GM12873 (cell line): ENCODE measurements at regions not wholly inside any gene's neighbourhood (a gene's known extent, or its start where the extent isn't known, plus 50 kb on each side); places are given as distances from the start of the nearest gene placed in this dataset.

Experiments
- TF ChIP-seq, protein P1 (sequence below): IDR thresholded peaks from 2 replicates; pipeline ENCODE4 v1.5.1; 2012; ENCODE audit warnings: low read depth, mild to moderate bottlenecking, moderate library complexity, low read length, control low read depth; ENCODE audit not compliant: insufficient read depth; ENCODE audit errors: missing control alignments

DNA sequence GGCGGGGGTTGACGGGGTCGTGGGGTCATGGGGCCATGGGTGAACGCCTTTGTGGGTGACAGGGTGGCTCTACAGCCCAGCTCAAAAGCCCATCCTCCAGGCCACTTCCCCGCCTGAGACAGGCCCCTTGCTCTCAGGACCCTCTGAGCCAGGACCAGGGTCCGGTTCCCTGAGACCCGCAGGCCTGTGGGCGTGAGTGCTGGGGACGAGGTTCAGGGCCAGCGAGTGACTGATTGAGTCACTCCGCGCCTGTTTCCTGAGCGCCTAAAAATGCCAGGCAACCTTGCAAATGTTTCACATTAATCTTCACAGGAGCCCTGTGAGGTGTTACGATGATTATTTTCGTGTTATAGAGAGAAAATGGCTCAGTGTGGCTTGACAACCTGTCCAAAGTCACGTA is 97.8 kb downstream of the ZNF674 start:
- TF ChIP-seq, protein P1, sequence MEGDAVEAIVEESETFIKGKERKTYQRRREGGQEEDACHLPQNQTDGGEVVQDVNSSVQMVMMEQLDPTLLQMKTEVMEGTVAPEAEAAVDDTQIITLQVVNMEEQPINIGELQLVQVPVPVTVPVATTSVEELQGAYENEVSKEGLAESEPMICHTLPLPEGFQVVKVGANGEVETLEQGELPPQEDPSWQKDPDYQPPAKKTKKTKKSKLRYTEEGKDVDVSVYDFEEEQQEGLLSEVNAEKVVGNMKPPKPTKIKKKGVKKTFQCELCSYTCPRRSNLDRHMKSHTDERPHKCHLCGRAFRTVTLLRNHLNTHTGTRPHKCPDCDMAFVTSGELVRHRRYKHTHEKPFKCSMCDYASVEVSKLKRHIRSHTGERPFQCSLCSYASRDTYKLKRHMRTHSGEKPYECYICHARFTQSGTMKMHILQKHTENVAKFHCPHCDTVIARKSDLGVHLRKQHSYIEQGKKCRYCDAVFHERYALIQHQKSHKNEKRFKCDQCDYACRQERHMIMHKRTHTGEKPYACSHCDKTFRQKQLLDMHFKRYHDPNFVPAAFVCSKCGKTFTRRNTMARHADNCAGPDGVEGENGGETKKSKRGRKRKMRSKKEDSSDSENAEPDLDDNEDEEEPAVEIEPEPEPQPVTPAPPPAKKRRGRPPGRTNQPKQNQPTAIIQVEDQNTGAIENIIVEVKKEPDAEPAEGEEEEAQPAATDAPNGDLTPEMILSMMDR = no peak

DNA sequence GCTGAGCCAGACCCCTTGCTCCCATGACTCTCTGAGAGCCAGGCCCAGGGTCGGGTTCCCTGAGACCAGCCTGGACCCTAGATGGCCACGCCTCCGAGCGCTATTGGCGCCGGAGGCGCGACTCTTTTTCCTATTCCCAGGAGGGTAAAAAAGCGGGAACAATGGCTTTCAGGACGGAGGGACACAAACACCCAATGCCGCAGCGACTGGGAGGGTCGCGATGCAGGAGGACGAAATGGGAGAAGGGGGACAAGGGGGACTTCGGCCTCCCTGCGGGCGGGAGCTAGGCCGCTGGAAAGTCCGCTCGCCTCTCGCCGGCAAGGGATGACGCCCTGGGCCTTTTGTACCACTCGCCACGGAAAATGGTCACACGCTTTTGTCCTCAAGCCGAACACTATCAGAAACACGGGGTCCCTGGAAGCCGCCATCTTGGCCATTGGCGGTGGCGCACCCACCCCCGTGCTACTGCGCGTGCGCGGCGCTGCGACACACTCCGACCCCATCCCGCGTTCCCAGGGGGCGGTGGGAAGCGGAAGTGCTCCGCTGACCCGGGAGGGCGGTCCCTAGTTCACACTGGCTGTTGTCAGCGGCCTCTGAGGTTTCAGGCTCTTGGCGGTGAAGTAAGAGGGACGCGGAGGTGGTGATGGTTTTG is 98.4 kb downstream of the ZNF674 start:
- TF ChIP-seq, protein P1 = no peak

DNA sequence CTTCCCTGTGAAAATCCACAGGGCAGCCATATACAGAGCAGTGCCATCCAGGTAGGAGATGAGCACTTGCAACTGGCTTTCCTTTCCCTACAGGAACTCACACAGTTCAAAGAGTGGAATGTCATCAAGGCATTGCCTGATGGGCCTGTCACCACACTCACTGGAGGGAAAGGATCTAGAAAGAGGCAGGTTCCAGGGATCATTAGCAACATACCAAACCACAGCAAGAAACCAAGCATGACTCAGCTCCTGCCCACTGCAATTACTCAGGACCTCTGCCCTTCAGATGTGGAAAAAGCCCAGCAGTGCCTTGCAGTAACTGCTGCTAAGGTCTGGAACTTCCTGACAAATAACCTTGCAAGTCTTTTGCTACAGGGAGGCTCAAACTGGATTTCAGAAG is 101.2 kb downstream of the ZNF674 start:
- TF ChIP-seq, protein P1 = no peak

DNA sequence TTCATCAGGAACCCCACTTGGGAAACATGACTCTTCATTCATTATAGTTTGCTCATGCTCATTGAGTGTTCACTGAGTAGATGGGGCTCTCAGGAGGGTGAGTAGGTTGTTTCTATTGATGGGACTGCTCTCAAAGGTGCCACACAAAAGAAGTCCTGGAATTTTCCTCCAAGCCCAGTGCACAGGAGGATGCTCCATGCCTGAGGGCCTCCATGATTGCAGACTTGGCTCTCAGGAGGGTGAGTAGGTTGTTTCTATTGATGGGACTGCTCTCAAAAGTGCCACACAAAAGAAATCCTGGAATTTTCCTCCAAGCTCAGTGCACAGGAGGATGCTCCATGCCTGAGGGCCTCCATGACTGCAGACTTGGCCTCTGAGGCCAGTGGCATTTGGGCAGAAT is 108.5 kb downstream of the ZNF674 start:
- TF ChIP-seq, protein P1 = no peak

DNA sequence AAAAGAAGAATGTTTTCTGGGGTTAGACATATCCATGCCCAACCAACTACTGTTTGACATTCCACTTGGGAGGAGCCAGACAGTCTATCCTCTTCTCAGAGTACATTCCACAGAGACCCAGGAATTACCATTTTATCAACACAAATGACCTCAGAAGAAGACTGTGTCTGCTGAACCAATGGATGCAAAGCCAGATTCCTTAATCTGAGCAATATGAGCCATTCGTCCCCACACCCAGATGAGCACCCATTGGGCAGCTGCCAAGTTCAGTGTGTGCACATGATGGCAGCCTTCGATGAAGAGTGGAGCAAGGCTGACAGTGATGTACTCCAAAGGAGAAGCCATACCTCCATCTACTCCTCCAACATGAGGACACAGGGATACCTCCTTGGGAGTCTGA is 111.3 kb downstream of the ZNF674 start:
- TF ChIP-seq, protein P1 = no peak

DNA sequence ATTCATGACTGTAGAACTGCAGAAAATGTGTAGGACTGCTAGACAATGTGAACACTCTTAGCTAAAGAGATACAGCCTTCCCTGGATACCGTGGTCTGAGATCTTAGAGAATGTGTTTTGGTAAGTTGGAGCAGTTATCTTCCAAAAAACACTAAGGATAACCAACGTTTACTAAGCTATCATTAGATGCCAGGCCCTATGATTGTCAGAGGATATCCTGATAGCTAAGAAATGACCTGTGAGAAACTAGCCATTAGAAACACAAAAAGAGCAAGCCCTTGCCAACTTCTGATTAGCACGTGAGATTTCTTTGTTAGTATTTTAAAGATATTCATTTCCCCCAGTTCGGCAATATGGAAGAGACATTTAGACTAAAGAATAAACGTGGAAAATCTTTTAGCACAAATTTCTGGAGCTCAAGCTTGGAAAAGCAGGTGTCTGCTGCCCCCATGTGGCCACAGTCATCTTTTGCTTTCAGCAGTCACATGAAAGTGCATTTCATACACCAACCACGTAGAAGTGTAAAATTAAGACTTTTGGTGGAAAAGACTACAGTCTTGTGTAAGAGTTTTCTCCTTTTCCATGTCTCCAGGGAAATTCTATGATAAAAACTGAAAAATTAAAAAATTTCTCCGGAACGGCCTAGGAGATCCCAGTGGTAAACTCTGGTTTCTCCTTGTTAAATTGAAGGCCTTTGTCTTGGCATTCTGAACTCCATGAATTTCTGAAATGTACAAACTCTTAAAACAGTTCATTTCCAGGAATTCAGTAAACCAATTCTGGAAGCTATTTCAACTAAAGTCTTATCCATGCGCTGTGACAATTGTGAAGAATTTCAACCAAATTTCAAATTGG is 136.4 kb downstream of the ZNF674 start:
- TF ChIP-seq, protein P1 = peak; percentile 82

DNA sequence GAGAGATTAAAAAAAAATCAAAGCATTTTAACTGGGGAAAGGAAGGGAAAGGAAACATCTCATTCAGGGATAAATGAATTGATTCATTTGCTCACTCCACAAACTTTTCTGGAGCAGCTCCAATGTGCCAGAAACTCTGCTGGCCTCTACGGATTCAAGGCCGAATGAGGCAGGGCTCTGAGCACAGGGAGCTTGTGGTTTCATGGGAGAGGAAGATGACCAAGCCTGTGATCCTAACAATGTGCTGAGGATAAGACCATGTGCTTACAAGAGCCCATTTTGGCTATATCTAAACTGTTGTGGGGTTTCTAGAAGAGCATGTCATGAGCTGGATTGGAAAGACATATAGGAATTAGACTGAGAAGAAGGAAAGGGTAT is 137.5 kb downstream of the ZNF674 start:
- TF ChIP-seq, protein P1 = no peak
